GM12878 (cell line): ENCODE measurements at regions not wholly inside any gene's neighbourhood (a gene's known extent, or its start where the extent isn't known, plus 50 kb on each side); places are given as distances from the start of the nearest gene placed in this dataset.

Experiments
- ATAC-seq: fragments of 200-7000 bp; cut with Tn5 transposase; 3 replicates; pipeline ENCODE4 v1.9.1; 2020; ENCODE audit warnings: mild to moderate bottlenecking, moderate library complexity
- BruUV-seq: library from RNA; stranded (reverse); fragments of 400-500 nt; replicated peaks from 2 replicates; lab custom pipeline; 2021; lab: Mats Ljungman, UMichigan
- CTCF ChIA-PET: fragments of 300-600 bp; sonication (Branson Sonifier 250); formaldehyde crosslinking; extraction: SDS; loops from one replicate; lab custom pipeline; 2021; ENCODE audit warnings: inconsistent platforms; lab: Yijun Ruan, JAX
- POLR2A ChIA-PET: fragments of 350-600 bp; formaldehyde crosslinking; extraction: SDS; loops from one replicate; lab custom pipeline; 2021; ENCODE audit warnings: inconsistent platforms; lab: Charles Lee
- RAD21 ChIA-PET: fragments of 300-600 bp; sonication (Branson Sonifier 250); formaldehyde crosslinking; loops from one replicate; lab custom pipeline; 2023; ENCODE audit warnings: antibody characterized with exemption; ENCODE audit not compliant: unreplicated experiment; lab: Charles Lee
- SMC1A ChIA-PET: fragments of 300-600 bp; sonication (Branson Sonifier 250); formaldehyde crosslinking; loops from one replicate; lab custom pipeline; 2023; ENCODE audit not compliant: unreplicated experiment, uncharacterized antibody; lab: Charles Lee
- DNase-seq: peaks from one replicate; pipeline ENCODE4 v3.0.0-alpha.2; 2011; ENCODE audit warnings: low read depth, low spot score
- FAIRE-seq: peaks from 3 replicates; lab custom pipeline; 2011; peaks lifted over from hg19 to GRCh38; lab: Jason Lieb, UNC
- H2AFZ ChIP-seq: 2 replicates; pipeline ENCODE4 v1.6.0; 2011; ENCODE audit warnings: low read depth, low read length, control low read depth; ENCODE audit not compliant: control insufficient read depth
- H3K27ac ChIP-seq: 2 replicates; pipeline ENCODE4 v1.5.1; 2011; ENCODE audit warnings: control low read depth; ENCODE audit not compliant: control insufficient read depth, insufficient read depth
- H3K27me3 ChIP-seq, 2 experiments: replicated peaks in 1 of 2; 2 replicates each; pipeline versions ENCODE4 v1.6.0 to v1.6.1; 2011; ENCODE audit warnings: low read length in 1 of 2; ENCODE audit not compliant: control insufficient read depth in 2 of 2, insufficient read depth in 2 of 2
- H3K36me3 ChIP-seq, 2 experiments: 2 replicates each; pipeline ENCODE4 v1.5.1; 2011; ENCODE audit warnings: low read length in 1 of 2; ENCODE audit not compliant: control insufficient read depth in 2 of 2, insufficient read depth in 2 of 2
- H3K4me1 ChIP-seq: 2 replicates; pipeline ENCODE4 v1.6.1; 2011; ENCODE audit warnings: mild to moderate bottlenecking, low read length, moderate library complexity, mixed read lengths; ENCODE audit not compliant: control insufficient read depth, insufficient read depth
- H3K4me2 ChIP-seq: 2 replicates; pipeline ENCODE4 v1.6.0; 2011; ENCODE audit warnings: control low read depth; ENCODE audit not compliant: control insufficient read depth, insufficient read depth
- H3K4me3 ChIP-seq: fragments of 200-600 bp; sonication (generic); 2 replicates; pipeline ENCODE4 v1.5.1; 2016
- H3K79me2 ChIP-seq: 2 replicates; pipeline ENCODE4 v1.6.0; 2011; ENCODE audit warnings: low read length; ENCODE audit not compliant: control insufficient read depth, insufficient read depth
- H3K9ac ChIP-seq: 2 replicates; pipeline ENCODE4 v1.8.0; 2011; ENCODE audit warnings: low read length, control low read depth, mixed read lengths; ENCODE audit not compliant: control insufficient read depth, insufficient read depth
- H3K9me3 ChIP-seq: replicated peaks from 3 replicates; pipeline ENCODE4 v1.5.1; 2011; ENCODE audit warnings: mild to moderate bottlenecking, low read length; ENCODE audit not compliant: control insufficient read depth, insufficient read depth
- H4K20me1 ChIP-seq: 2 replicates; pipeline ENCODE4 v1.6.0; 2011; ENCODE audit not compliant: control insufficient read depth, insufficient read depth
- EP300 ChIP-seq, 2 experiments: fragments of 150-350 bp in 1 of 2; IDR thresholded peaks; 2 replicates each; pipeline ENCODE4 v1.6.1; 2011 to 2012; ENCODE audit warnings: low read depth in 2 of 2, low read length in 2 of 2, borderline replicate concordance in 1 of 2, improper control_type of control experiment in 1 of 2, inconsistent platforms in 1 of 2; ENCODE audit not compliant: control insufficient read depth in 1 of 2
- IKZF2 ChIP-seq, 2 experiments: fragments of 450-650 bp; IDR thresholded peaks; 2 replicates each; pipeline ENCODE4 v1.6.1; 2017; ENCODE audit warnings: mild to moderate bottlenecking in 2 of 2, moderate library complexity in 2 of 2
- KDM1A ChIP-seq: fragments of 200-600 bp; sonication (generic); IDR thresholded peaks from 2 replicates; pipeline ENCODE4 v1.6.1; 2016; ENCODE audit warnings: borderline replicate concordance
- MAX ChIP-seq: IDR thresholded peaks from 2 replicates; pipeline ENCODE4 v1.6.1; 2012; ENCODE audit warnings: low read depth, low read length, improper control_type of control experiment
- MTA2 ChIP-seq: fragments of 450-650 bp; IDR thresholded peaks from 2 replicates; pipeline ENCODE4 v1.6.1; 2016; ENCODE audit warnings: low read depth, mild to moderate bottlenecking, moderate library complexity
- NFYB ChIP-seq: IDR thresholded peaks from 2 replicates; pipeline ENCODE4 v1.6.1; 2011; ENCODE audit warnings: low read depth, mild to moderate bottlenecking, low read length, improper control_type of control experiment, moderate library complexity; ENCODE audit not compliant: insufficient read depth
- PKNOX1 ChIP-seq: fragments of 450-650 bp; IDR thresholded peaks from 2 replicates; pipeline ENCODE4 v1.6.1; 2016; ENCODE audit warnings: mild to moderate bottlenecking
- POLR2AphosphoS5 ChIP-seq: IDR thresholded peaks from 2 replicates; pipeline ENCODE4 v1.6.1; 2011; ENCODE audit warnings: mild to moderate bottlenecking, low read length, inconsistent platforms
- REST ChIP-seq: IDR thresholded peaks from 2 replicates; pipeline ENCODE4 v1.6.1; 2012; ENCODE audit warnings: mild to moderate bottlenecking, low read depth, low read length
- RFX5 ChIP-seq: IDR thresholded peaks from 2 replicates; pipeline ENCODE4 v1.6.1; 2011; ENCODE audit warnings: low read depth, low read length, improper control_type of control experiment
- SIX5 ChIP-seq: IDR thresholded peaks from 2 replicates; pipeline ENCODE4 v1.6.1; 2011; ENCODE audit warnings: mild to moderate bottlenecking, low read depth, low read length, moderate library complexity; ENCODE audit not compliant: severe bottlenecking
- STAT1 ChIP-seq: fragments of 450-650 bp; conservative IDR thresholded peaks from 2 replicates; pipeline ENCODE4 v1.6.1; 2014; ENCODE audit warnings: antibody characterized with exemption, mild to moderate bottlenecking
- TAF1 ChIP-seq: IDR thresholded peaks from 2 replicates; pipeline ENCODE4 v1.6.1; 2011; ENCODE audit warnings: mild to moderate bottlenecking, low read depth, low read length, borderline replicate concordance
- ZBTB33 ChIP-seq: fragments of 450-650 bp; IDR thresholded peaks from 2 replicates; pipeline ENCODE4 v1.6.1; 2017; ENCODE audit warnings: mild to moderate bottlenecking
- WGBS: methylation state at CpG from one replicate; pipeline ENCODE4 v1.1.6; 2016; ENCODE audit warnings: low lambda C conversion rate; ENCODE audit not compliant: insufficient replicate concordance, insufficient coverage; ENCODE audit errors: missing lambda C conversion rate; 5-methylcytosine and 5-hydroxymethylcytosine counted together
- in situ Hi-C: fragments of 300-500 bp; cut with MboI; formaldehyde crosslinking; loops from 9 replicates; pipeline ENCODE4 v1.14.3; 2018; ENCODE audit warnings: mixed read lengths
- intact Hi-C: fragments of 100-400 bp; cut with micrococcal nuclease; formaldehyde crosslinking; loops from one replicate; pipeline ENCODE4 v1.14.2; 2022; ENCODE audit not compliant: unreplicated experiment

- TF ChIP-seq PKNOX1 (no peak), MTA2 (no peak)
Observed at GRCh38 chr14:65320661-65321308, 91.7 kb upstream of the FUT8 start (continued).

- SMC1A ChIA-PET = interaction anchor here (0.8 to 10.6 kb wide), 22 partner anchors 10 to 180 kb away, joined by 3 to 391 read pairs (median 8); partner anchors contain the start of gene FUT8
- H3K4me3 ChIP-seq = no peak overlapping the region
- RAD21 ChIA-PET = interaction anchor here (0.6 to 9.4 kb wide), 18 partner anchors 10 to 1177 kb away, joined by 3 to 272 read pairs (median 5); partner anchors contain the start of gene FUT8
- H4K20me1 ChIP-seq = no peaks in the 10 kb centered on the region
- H3K4me1 ChIP-seq = peaks cover 47% of the 10 kb centered on the region
- no peaks in the 10 kb centered on the region for H3K27me3 ChIP-seq
- WGBS = 0% methylated on average over 3 of the region's 3 CpGs
- no TSS peak for BruUV-seq
- peaks cover 2% of the 10 kb centered on the region; the same call in 2 of the 3 replicates for H3K9me3 ChIP-seq
- FAIRE-seq (no peak), DNase-seq (peak; percentile 82), ATAC-seq (peak; percentile 51)
- POLR2A ChIA-PET = interaction anchor here (0.7 to 9.6 kb wide), 10 partner anchors 8 to 139 kb away, joined by 3 to 223 read pairs (median 4); partner anchors contain the start of gene FUT8
- intact Hi-C loops = loop anchor here (1.0 kb wide), 1 partner anchor 18 kb away; no protein-coding TSS in a partner anchor
- peak overlapping the region; percentile 62 for H2AFZ ChIP-seq
- peaks cover 19% of the 10 kb centered on the region for H3K79me2 ChIP-seq
- no peaks in the 10 kb centered on the region for H3K36me3 ChIP-seq
- peak overlapping the region; percentile 94 for H3K27ac ChIP-seq
- in situ Hi-C loops = no loop called here
- peak overlapping the region; percentile 85 for H3K4me2 ChIP-seq
- peak overlapping the region; percentile 68 for H3K9ac ChIP-seq
- CTCF ChIA-PET = interaction anchor here (0.6 to 7.0 kb wide), 18 partner anchors 8 to 503 kb away, joined by 3 to 67 read pairs (median 4); partner anchors contain the start of gene FUT8
- TF ChIP-seq POLR2AphosphoS5 = no peak
- TF ChIP-seq IKZF2 (IDR thresholded peaks at IDR 0.05) = peak; percentile 30 to 47; a peak in 3 of 4 replicates
- TF ChIP-seq KDM1A = no peak
- no peak for TF ChIP-seq STAT1
- no peak for TF ChIP-seq REST
- TF ChIP-seq TAF1 = no peak
- TF ChIP-seq SIX5 = no peak
- TF ChIP-seq ZBTB33 = no peak
- TF ChIP-seq EP300 (IDR thresholded peaks at IDR 0.05; ENCODE audit: borderline replicate concordance in 1 of 2, control insufficient read depth in 1 of 2, low read depth in 2 of 2, low read length in 2 of 2) = peak in 1 of 2 experiments; percentile 35; a peak in 1 of 4 replicates
- no peak for TF ChIP-seq MAX
- TF ChIP-seq RFX5 = no peak
- TF ChIP-seq NFYB = no peak
Observed at GRCh38 chr14:65321370-65321875, 91.1 kb upstream of the FUT8 start.
